ENCODE measurements at regions not wholly inside any gene's neighbourhood (a gene's known extent, or its start where the extent isn't known, plus 50 kb on each side); places are given as distances from the start of the nearest gene placed in this dataset.

- TF ChIP-seq CTCF (IDR thresholded peaks at IDR 0.05; ENCODE audit: control extremely low read depth, extremely low read depth), result no peak
- DNase-seq, result no peak
- 53 to 59% methylated on average over 2 of the region's 2 CpGs for WGBS, 2 donors
These were observed 1588.0 kb downstream of the GRIK2 start for GRCh38 chr6:102981490-102982015.

GRCh38 chr6:102980951-102981350 lies 1587.4 kb downstream of the GRIK2 start:
- no peak for TF ChIP-seq CTCF (IDR thresholded peaks at IDR 0.05; ENCODE audit: control extremely low read depth, extremely low read depth)
- ATAC-seq (ENCODE audit: insufficient read depth, low FRiP score), result no peak
- H3K4me1 ChIP-seq (ENCODE audit: control insufficient read depth in 5 of 5, insufficient read depth in 5 of 5, low read length in 5 of 5), result no peaks in the 10 kb centered on the region
- H3K4me3 ChIP-seq, result no peak overlapping the region
- no peaks in the 10 kb centered on the region for H3K9me3 ChIP-seq (ENCODE audit: control insufficient read depth in 4 of 4, insufficient read depth in 3 of 4, low read length in 3 of 4)
- H3K36me3 ChIP-seq (ENCODE audit: control insufficient read depth in 4 of 4, insufficient read depth in 4 of 4, low read length in 4 of 4), result no peaks in the 10 kb centered on the region
- no peak for DNase-seq
- H3K27ac ChIP-seq (ENCODE audit: low read depth in 1 of 2, low read length in 1 of 2), result no peak overlapping the region
- 84 to 89% methylated on average over 1 of the region's 1 CpG for WGBS, 2 donors
- no peak overlapping the region for H3K9ac ChIP-seq (ENCODE audit: insufficient read depth in 1 of 2, low read length in 2 of 2)
- no peaks in the 10 kb centered on the region for H3K27me3 ChIP-seq (ENCODE audit: control insufficient read depth in 3 of 3, insufficient read depth in 3 of 3, low read length in 2 of 3)

More at GRCh38 chr6:102981490-102982015, 1588.0 kb downstream of the GRIK2 start:
- Histone ChIP-seq H3K36me3 (ENCODE audit: control insufficient read depth in 4 of 4, insufficient read depth in 4 of 4, low read length in 4 of 4) (no peaks in the 10 kb centered on the region), H3K4me1 (ENCODE audit: control insufficient read depth in 5 of 5, insufficient read depth in 5 of 5, low read length in 5 of 5) (no peaks in the 10 kb centered on the region), H3K4me3 (no peak overlapping the region), H3K9me3 (ENCODE audit: control insufficient read depth in 4 of 4, insufficient read depth in 3 of 4, low read length in 3 of 4) (no peaks in the 10 kb centered on the region), H3K27ac (ENCODE audit: low read depth in 1 of 2, low read length in 1 of 2) (no peak overlapping the region), H3K27me3 (ENCODE audit: control insufficient read depth in 3 of 3, insufficient read depth in 3 of 3, low read length in 2 of 3) (no peaks in the 10 kb centered on the region), H3K9ac (ENCODE audit: insufficient read depth in 1 of 2, low read length in 2 of 2) (no peak overlapping the region)
- no peak for ATAC-seq (ENCODE audit: insufficient read depth, low FRiP score)

- no peak overlapping the region for H3K27ac ChIP-seq (ENCODE audit: low read depth in 1 of 2, low read length in 1 of 2)
- H3K27me3 ChIP-seq (ENCODE audit: control insufficient read depth in 3 of 3, insufficient read depth in 3 of 3, low read length in 2 of 3), result no peaks in the 10 kb centered on the region
- no peak overlapping the region for H3K9ac ChIP-seq (ENCODE audit: insufficient read depth in 1 of 2, low read length in 2 of 2)
- no peak overlapping the region for H3K4me3 ChIP-seq
- DNase-seq, result peak in 1 of 3 donors; percentile 15
- H3K4me1 ChIP-seq (ENCODE audit: control insufficient read depth in 5 of 5, insufficient read depth in 5 of 5, low read length in 5 of 5), result no peaks in the 10 kb centered on the region
- no peaks in the 10 kb centered on the region for H3K36me3 ChIP-seq (ENCODE audit: control insufficient read depth in 4 of 4, insufficient read depth in 4 of 4, low read length in 4 of 4)
- TF ChIP-seq CTCF (IDR thresholded peaks at IDR 0.05; ENCODE audit: control extremely low read depth, extremely low read depth), result no peak
- no peaks in the 10 kb centered on the region for H3K9me3 ChIP-seq (ENCODE audit: control insufficient read depth in 4 of 4, insufficient read depth in 3 of 4, low read length in 3 of 4)
- ATAC-seq (ENCODE audit: insufficient read depth, low FRiP score), result no peak
These were observed 1568.4 kb downstream of the GRIK2 start for GRCh38 chr6:102961902-102962301.

GRCh38 chr6:102950967-102951366 lies 1557.5 kb downstream of the GRIK2 start:
- Histone ChIP-seq H3K36me3 (ENCODE audit: control insufficient read depth in 4 of 4, insufficient read depth in 4 of 4, low read length in 4 of 4) (no peaks in the 10 kb centered on the region), H3K9ac (ENCODE audit: insufficient read depth in 1 of 2, low read length in 2 of 2) (no peak overlapping the region), H3K4me1 (ENCODE audit: control insufficient read depth in 5 of 5, insufficient read depth in 5 of 5, low read length in 5 of 5) (no peaks in the 10 kb centered on the region), H3K4me3 (no peak overlapping the region), H3K27ac (ENCODE audit: low read depth in 1 of 2, low read length in 1 of 2) (no peak overlapping the region), H3K9me3 (ENCODE audit: control insufficient read depth in 4 of 4, insufficient read depth in 3 of 4, low read length in 3 of 4) (peaks cover 0 to 5% (median 0%) of the 10 kb centered on the region in 4 donors), H3K27me3 (ENCODE audit: control insufficient read depth in 3 of 3, insufficient read depth in 3 of 3, low read length in 2 of 3) (no peaks in the 10 kb centered on the region)
- no peak for TF ChIP-seq CTCF (IDR thresholded peaks at IDR 0.05; ENCODE audit: control extremely low read depth, extremely low read depth)
- no peak for DNase-seq
- no peak for ATAC-seq (ENCODE audit: insufficient read depth, low FRiP score)
- 54 to 68% methylated on average over 3 of the region's 3 CpGs for WGBS, 2 donors
